ENCODE measurements at regions not wholly inside any gene's neighbourhood (a gene's known extent, or its start where the extent isn't known, plus 50 kb on each side); places are given as distances from the start of the nearest gene placed in this dataset.

GRCh38 chr2:67596871-67597270, 199.7 kb downstream of the ETAA1 start:
- intact Hi-C loops (cut with DNase I; ENCODE audit: low total_unique reads), result no loop called here
- DNase-seq (ENCODE audit: low spot score in 2 of 2), result no peak

GRCh38 chr2:67599561-67599960, 202.4 kb downstream of the ETAA1 start:
- intact Hi-C loops (cut with DNase I; ENCODE audit: low total_unique reads), result no loop called here
- DNase-seq (ENCODE audit: low spot score in 2 of 2), result no peak
- TF ChIP-seq POLR2A (IDR thresholded peaks at IDR 0.05) (no peak), CTCF (IDR thresholded peaks at IDR 0.05) (no peak)
- no peak overlapping the region for H3K4me3 ChIP-seq (ENCODE audit: low read depth, poor library complexity, severe bottlenecking)

More at GRCh38 chr2:67596871-67597270, 199.7 kb downstream of the ETAA1 start:
- TF ChIP-seq POLR2A (IDR thresholded peaks at IDR 0.05) (no peak), CTCF (IDR thresholded peaks at IDR 0.05) (no peak)
- H3K4me3 ChIP-seq (ENCODE audit: low read depth, poor library complexity, severe bottlenecking), result no peak overlapping the region

- intact Hi-C loops (cut with DNase I; ENCODE audit: low total_unique reads), result no loop called here
- no peak for DNase-seq (ENCODE audit: low spot score in 2 of 2)
- H3K4me3 ChIP-seq (ENCODE audit: low read depth, poor library complexity, severe bottlenecking), result no peak overlapping the region
- 77 to 85% methylated on average over 10 of the region's 10 CpGs for WGBS, 2 donors
- no peak for TF ChIP-seq CTCF (IDR thresholded peaks at IDR 0.05)
- TF ChIP-seq POLR2A (IDR thresholded peaks at IDR 0.05), result no peak
Observed at GRCh38 chr2:67600222-67600871, 203.2 kb downstream of the ETAA1 start.

- intact Hi-C loops (cut with DNase I; ENCODE audit: low total_unique reads), result no loop called here
Observed at GRCh38 chr2:67600946-67601345, 203.8 kb downstream of the ETAA1 start.

GRCh38 chr2:67604360-67604759, 207.2 kb downstream of the ETAA1 start:
- intact Hi-C loops (cut with DNase I; ENCODE audit: low total_unique reads), result no loop called here
- TF ChIP-seq POLR2A (IDR thresholded peaks at IDR 0.05), result no peak
- no peak for TF ChIP-seq CTCF (IDR thresholded peaks at IDR 0.05)
- H3K4me3 ChIP-seq (ENCODE audit: low read depth, poor library complexity, severe bottlenecking), result no peak overlapping the region
- DNase-seq (ENCODE audit: low spot score in 2 of 2), result no peak
- WGBS, 2 donors, result 67 to 93% methylated on average over 1 of the region's 1 CpG

More at GRCh38 chr2:67600946-67601345, 203.8 kb downstream of the ETAA1 start:
- no peak for DNase-seq (ENCODE audit: low spot score in 2 of 2)
- 53 to 55% methylated on average over 1 of the region's 1 CpG for WGBS, 2 donors
- no peak overlapping the region for H3K4me3 ChIP-seq (ENCODE audit: low read depth, poor library complexity, severe bottlenecking)
- TF ChIP-seq CTCF (IDR thresholded peaks at IDR 0.05) (no peak), POLR2A (IDR thresholded peaks at IDR 0.05) (no peak)

GRCh38 chr2:67612576-67613042, 215.5 kb downstream of the ETAA1 start:
- TF ChIP-seq CTCF (IDR thresholded peaks at IDR 0.05) (no peak), POLR2A (IDR thresholded peaks at IDR 0.05) (no peak)
- 58 to 66% methylated on average over 4 of the region's 4 CpGs for WGBS, 2 donors
- intact Hi-C loops (cut with DNase I; ENCODE audit: low total_unique reads), result no loop called here
- DNase-seq (ENCODE audit: low spot score in 2 of 2), result no peak
- no peak overlapping the region for H3K4me3 ChIP-seq (ENCODE audit: low read depth, poor library complexity, severe bottlenecking)

Data from lower leg skin (tissue), 4 donors.